Tibial nerve (tissue), 3 donors: ENCODE measurements at regions not wholly inside any gene's neighbourhood (a gene's known extent, or its start where the extent isn't known, plus 50 kb on each side); places are given as distances from the start of the nearest gene placed in this dataset.

Source experiments
- POLR2A ChIP-seq, 2 donors: fragments of 450-650 bp; IDR thresholded peaks; one replicate each; pipeline ENCODE4 v1.6.1; 2017; ENCODE audit warnings: antibody characterized with exemption in 2 of 2, mild to moderate bottlenecking in 2 of 2, moderate library complexity in 2 of 2
- TF ChIP-seq, protein P1 (sequence below), 5 experiments: fragments of 200-600 bp in 3 of 5; fragments of 450-650 bp in 2 of 5; sonication (generic) in 3 of 5; IDR thresholded peaks; one replicate each; pipeline ENCODE4 v1.5.1; 2016 to 2019; ENCODE audit warnings: antibody characterized with exemption in 5 of 5, mild to moderate bottlenecking in 3 of 5, moderate library complexity in 2 of 5

DNA sequence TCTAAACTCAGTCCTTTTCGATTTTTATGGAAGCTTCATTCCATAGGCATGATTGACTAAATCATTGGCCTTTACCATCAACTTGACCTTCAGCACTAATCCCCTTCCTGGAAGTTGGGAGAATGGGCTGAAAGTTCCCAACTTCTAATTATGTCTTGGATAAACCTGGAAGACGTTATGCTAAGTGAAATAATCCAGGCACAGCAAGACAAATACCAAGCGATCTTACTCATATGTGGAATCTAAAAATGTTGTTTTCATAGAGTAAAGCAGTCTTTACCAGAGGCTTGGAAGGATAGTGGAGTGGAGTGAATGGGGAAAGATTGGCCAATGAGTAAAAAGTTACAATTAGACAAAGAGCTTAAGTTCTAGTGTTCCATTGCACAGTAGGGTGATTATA, 1453.2 kb downstream of the PLA2G4A start:
- TF ChIP-seq, protein P1, sequence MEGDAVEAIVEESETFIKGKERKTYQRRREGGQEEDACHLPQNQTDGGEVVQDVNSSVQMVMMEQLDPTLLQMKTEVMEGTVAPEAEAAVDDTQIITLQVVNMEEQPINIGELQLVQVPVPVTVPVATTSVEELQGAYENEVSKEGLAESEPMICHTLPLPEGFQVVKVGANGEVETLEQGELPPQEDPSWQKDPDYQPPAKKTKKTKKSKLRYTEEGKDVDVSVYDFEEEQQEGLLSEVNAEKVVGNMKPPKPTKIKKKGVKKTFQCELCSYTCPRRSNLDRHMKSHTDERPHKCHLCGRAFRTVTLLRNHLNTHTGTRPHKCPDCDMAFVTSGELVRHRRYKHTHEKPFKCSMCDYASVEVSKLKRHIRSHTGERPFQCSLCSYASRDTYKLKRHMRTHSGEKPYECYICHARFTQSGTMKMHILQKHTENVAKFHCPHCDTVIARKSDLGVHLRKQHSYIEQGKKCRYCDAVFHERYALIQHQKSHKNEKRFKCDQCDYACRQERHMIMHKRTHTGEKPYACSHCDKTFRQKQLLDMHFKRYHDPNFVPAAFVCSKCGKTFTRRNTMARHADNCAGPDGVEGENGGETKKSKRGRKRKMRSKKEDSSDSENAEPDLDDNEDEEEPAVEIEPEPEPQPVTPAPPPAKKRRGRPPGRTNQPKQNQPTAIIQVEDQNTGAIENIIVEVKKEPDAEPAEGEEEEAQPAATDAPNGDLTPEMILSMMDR (IDR thresholded peaks at IDR 0.05): no peak
- TF ChIP-seq POLR2A (IDR thresholded peaks at IDR 0.05): no peak
